DND-41 (cell line): ENCODE measurements at regions not wholly inside any gene's neighbourhood (a gene's known extent, or its start where the extent isn't known, plus 50 kb on each side); places are given as distances from the start of the nearest gene placed in this dataset.

Experiments
- ATAC-seq: fragments of 200-7000 bp; cut with Tn5 transposase; 3 replicates; pipeline ENCODE4 v1.9.1; 2021; ENCODE audit warnings: low read depth; ENCODE audit not compliant: insufficient read depth
- DNase-seq: peaks from one replicate; pipeline ENCODE4 v3.0.0-alpha.2; 2020
- H2AFZ ChIP-seq: 2 replicates; pipeline ENCODE4 v1.6.0; 2012; ENCODE audit warnings: low read depth, low read length
- H3K27ac ChIP-seq: 2 replicates; pipeline ENCODE4 v1.5.1; 2012; ENCODE audit warnings: low read length, inconsistent platforms
- H3K27me3 ChIP-seq: fragments of 200-600 bp; sonication (generic); 2 replicates; pipeline ENCODE4 v1.6.0; 2012; ENCODE audit warnings: low read length, mild to moderate bottlenecking, inconsistent platforms; ENCODE audit not compliant: insufficient read depth, poor library complexity
- H3K36me3 ChIP-seq: 2 replicates; pipeline ENCODE4 v1.5.1; 2012; ENCODE audit warnings: low read length, inconsistent platforms; ENCODE audit not compliant: insufficient read depth
- H3K4me1 ChIP-seq: 2 replicates; pipeline ENCODE4 v1.5.1; 2012; ENCODE audit warnings: mild to moderate bottlenecking, low read length; ENCODE audit not compliant: insufficient read depth
- H3K4me2 ChIP-seq: 2 replicates; pipeline ENCODE4 v1.6.0; 2012; ENCODE audit warnings: mild to moderate bottlenecking, moderate library complexity, low read length, inconsistent platforms; ENCODE audit not compliant: insufficient read depth
- H3K4me3 ChIP-seq, 2 experiments: fragments of 200-600 bp in 1 of 2; shearing (Covaris generic) in 1 of 2; 2 replicates each; pipeline ENCODE4 v1.5.1; 2012 to 2016; ENCODE audit warnings: inconsistent platforms in 2 of 2, low read length in 2 of 2, mild to moderate bottlenecking in 2 of 2, low read depth in 1 of 2, moderate library complexity in 1 of 2
- H3K79me2 ChIP-seq: 2 replicates; pipeline ENCODE4 v1.6.0; 2012; ENCODE audit warnings: low read length, inconsistent platforms; ENCODE audit not compliant: insufficient read depth
- H3K9ac ChIP-seq: 2 replicates; pipeline ENCODE4 v1.6.0; 2012; ENCODE audit warnings: low read depth, mild to moderate bottlenecking, inconsistent platforms, low read length, moderate library complexity
- H3K9me3 ChIP-seq: 2 replicates; pipeline ENCODE4 v1.5.1; 2012; ENCODE audit warnings: low read length, moderate library complexity, mild to moderate bottlenecking, inconsistent platforms; ENCODE audit not compliant: insufficient read depth, severe bottlenecking
- H4K20me1 ChIP-seq: 2 replicates; pipeline ENCODE4 v1.6.0; 2012; ENCODE audit warnings: low read length; ENCODE audit not compliant: insufficient read depth
- EZH2 ChIP-seq: IDR thresholded peaks from 3 replicates; pipeline ENCODE4 v1.6.1; 2012; ENCODE audit warnings: borderline replicate concordance, low read depth, mild to moderate bottlenecking, moderate library complexity, low read length, inconsistent platforms; ENCODE audit not compliant: severe bottlenecking
- TF ChIP-seq, protein P1 (sequence below): IDR thresholded peaks from 2 replicates; pipeline ENCODE4 v1.5.1; 2012; ENCODE audit warnings: borderline replicate concordance, low read length, moderate library complexity, mild to moderate bottlenecking; ENCODE audit not compliant: poor library complexity, severe bottlenecking; ENCODE audit errors: extremely low read depth

DNA sequence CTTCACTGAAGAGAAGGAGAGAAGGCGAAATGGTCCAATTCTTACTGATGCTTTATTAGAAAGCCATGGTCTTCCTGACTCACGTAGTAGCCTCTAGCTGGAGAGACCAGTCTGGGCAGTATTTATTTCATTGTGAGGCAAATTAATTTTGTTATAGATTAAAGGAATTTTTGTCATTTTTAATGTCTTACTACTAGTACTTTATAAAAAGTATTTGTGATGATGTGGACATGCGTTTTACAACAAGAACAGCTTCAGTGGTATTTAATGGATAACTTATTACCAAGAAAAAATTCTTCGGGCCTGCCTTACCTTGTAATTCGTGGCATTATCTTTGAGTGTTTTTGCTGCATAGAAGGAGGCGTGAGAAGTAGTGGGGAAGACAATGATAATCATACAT is 339.4 kb upstream of the SHH start:
- TF ChIP-seq, protein P1, sequence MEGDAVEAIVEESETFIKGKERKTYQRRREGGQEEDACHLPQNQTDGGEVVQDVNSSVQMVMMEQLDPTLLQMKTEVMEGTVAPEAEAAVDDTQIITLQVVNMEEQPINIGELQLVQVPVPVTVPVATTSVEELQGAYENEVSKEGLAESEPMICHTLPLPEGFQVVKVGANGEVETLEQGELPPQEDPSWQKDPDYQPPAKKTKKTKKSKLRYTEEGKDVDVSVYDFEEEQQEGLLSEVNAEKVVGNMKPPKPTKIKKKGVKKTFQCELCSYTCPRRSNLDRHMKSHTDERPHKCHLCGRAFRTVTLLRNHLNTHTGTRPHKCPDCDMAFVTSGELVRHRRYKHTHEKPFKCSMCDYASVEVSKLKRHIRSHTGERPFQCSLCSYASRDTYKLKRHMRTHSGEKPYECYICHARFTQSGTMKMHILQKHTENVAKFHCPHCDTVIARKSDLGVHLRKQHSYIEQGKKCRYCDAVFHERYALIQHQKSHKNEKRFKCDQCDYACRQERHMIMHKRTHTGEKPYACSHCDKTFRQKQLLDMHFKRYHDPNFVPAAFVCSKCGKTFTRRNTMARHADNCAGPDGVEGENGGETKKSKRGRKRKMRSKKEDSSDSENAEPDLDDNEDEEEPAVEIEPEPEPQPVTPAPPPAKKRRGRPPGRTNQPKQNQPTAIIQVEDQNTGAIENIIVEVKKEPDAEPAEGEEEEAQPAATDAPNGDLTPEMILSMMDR, result no peak
- no peak for TF ChIP-seq EZH2
- DNase-seq (no peak), ATAC-seq (no peak)
- H3K36me3 ChIP-seq, result no peaks in the 10 kb centered on the region
- H4K20me1 ChIP-seq, result no peaks in the 10 kb centered on the region
- H3K9ac ChIP-seq, result no peak overlapping the region
- no peak overlapping the region for H3K27ac ChIP-seq
- H3K4me1 ChIP-seq, result no peaks in the 10 kb centered on the region
- no peak overlapping the region for H3K4me3 ChIP-seq
- H3K9me3 ChIP-seq, result peaks cover 2% of the 10 kb centered on the region
- H3K4me2 ChIP-seq, result no peak overlapping the region
- H3K79me2 ChIP-seq, result no peaks in the 10 kb centered on the region
- H3K27me3 ChIP-seq, result no peaks in the 10 kb centered on the region
- no peak overlapping the region for H2AFZ ChIP-seq

DNA sequence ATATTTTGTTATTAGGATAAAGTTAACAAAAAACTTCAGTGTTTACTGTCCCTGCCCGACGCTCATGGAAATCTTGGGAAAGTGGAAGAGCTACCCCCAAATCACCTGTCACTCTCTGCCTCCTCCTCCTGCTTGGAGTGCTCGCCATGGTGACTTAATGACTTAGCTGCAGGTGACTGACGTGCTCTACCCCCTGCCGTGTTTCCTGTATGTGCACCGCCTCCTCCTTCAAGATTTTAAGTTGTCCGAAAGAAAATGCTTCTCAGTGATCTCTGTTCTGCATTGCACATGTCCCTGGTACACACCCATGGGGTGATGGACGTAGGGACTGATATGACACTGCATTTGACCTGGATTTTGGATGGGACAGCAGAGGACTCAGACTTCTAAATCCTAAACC is 338.8 kb upstream of the SHH start:
- ATAC-seq, result no peak
- H4K20me1 ChIP-seq, result no peaks in the 10 kb centered on the region; the same call in 1 of the 2 replicates
- H2AFZ ChIP-seq, result no peak overlapping the region
- no peaks in the 10 kb centered on the region for H3K79me2 ChIP-seq
- H3K36me3 ChIP-seq, result no peaks in the 10 kb centered on the region
- H3K4me1 ChIP-seq, result no peaks in the 10 kb centered on the region
- H3K4me2 ChIP-seq, result no peak overlapping the region
- H3K4me3 ChIP-seq, result no peak overlapping the region
- no peak overlapping the region for H3K9ac ChIP-seq
- TF ChIP-seq, protein P1, result no peak
- TF ChIP-seq EZH2, result no peak
- H3K27me3 ChIP-seq, result no peaks in the 10 kb centered on the region
- no peak overlapping the region for H3K27ac ChIP-seq
- H3K9me3 ChIP-seq, result peaks cover 2% of the 10 kb centered on the region
- no peak for DNase-seq

DNA sequence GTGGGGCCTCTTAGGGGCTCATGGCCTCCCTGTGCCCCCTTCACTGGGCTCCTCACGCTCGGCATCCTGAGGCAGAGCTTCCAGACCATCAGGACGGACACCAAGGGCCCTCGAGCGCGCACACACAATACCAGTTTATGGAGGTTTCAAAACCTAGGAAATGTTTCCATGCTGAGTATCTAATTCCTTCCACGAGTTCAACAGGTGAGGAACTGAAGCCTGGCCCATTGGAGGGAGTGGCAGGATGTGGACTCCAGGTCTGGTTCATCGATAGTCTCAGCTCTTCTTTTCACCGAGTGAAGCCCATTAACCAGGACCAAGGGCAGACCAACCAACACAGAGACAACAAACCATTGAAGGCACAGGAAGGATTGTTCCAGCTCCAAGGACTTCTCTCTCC is 336.7 kb upstream of the SHH start:
- no peak overlapping the region for H2AFZ ChIP-seq
- no peak for ATAC-seq
- peaks cover 2% of the 10 kb centered on the region for H3K9me3 ChIP-seq
- H3K4me3 ChIP-seq, result no peak overlapping the region
- no peaks in the 10 kb centered on the region; the same call in 1 of the 2 replicates for H4K20me1 ChIP-seq
- H3K27me3 ChIP-seq, result peaks cover 8% of the 10 kb centered on the region
- TF ChIP-seq, protein P1, result no peak
- no peak for TF ChIP-seq EZH2
- H3K36me3 ChIP-seq, result no peaks in the 10 kb centered on the region
- no peak for DNase-seq
- H3K4me2 ChIP-seq, result no peak overlapping the region
- H3K27ac ChIP-seq, result no peak overlapping the region
- no peak overlapping the region for H3K9ac ChIP-seq
- no peaks in the 10 kb centered on the region for H3K79me2 ChIP-seq
- no peaks in the 10 kb centered on the region for H3K4me1 ChIP-seq

DNA sequence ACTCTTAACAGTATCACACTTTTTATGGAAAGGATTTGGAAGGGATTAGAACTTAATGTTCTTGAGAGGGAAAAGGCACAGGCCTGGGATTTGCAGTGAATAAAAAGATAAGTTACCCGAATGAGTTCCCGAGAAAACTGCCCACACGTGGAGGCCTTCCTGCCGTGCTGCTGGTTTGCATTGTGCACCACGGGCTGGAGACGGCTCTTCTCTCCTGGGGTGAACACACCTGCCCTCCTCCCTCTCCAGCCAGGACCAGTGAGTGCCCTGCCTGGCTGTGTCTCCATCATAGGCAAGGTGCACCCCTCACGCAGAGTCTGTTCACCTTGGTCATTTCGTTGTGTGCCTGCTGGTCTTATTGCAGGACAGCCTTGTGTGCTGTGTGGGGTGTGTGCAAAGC is 336.3 kb upstream of the SHH start:
- Histone ChIP-seq H3K4me2 (no peak overlapping the region), H3K36me3 (no peaks in the 10 kb centered on the region), H3K27ac (no peak overlapping the region), H3K9me3 (no peaks in the 10 kb centered on the region), H3K27me3 (peaks cover 8% of the 10 kb centered on the region), H4K20me1 (no peaks in the 10 kb centered on the region; the same call in 1 of the 2 replicates), H3K9ac (no peak overlapping the region), H3K79me2 (no peaks in the 10 kb centered on the region), H2AFZ (no peak overlapping the region), H3K4me3 (no peak overlapping the region), H3K4me1 (no peaks in the 10 kb centered on the region)
- DNase-seq, result no peak
- TF ChIP-seq EZH2, result no peak
- TF ChIP-seq, protein P1, result no peak
- no peak for ATAC-seq
